Fibroblast of skin of scalp (primary cell): ENCODE measurements at regions not wholly inside any gene's neighbourhood (a gene's known extent, or its start where the extent isn't known, plus 50 kb on each side); places are given as distances from the start of the nearest gene placed in this dataset.
"Not testable (repeated sequence)": the region's sequence is repeated elsewhere in the genome, so short reads cannot be mapped to it uniquely, and the experiment has no call there.

ENCODE experiments used
- DNase-seq: peaks from one replicate; pipeline ENCODE4 v3.0.0-alpha.2; 2013

DNA sequence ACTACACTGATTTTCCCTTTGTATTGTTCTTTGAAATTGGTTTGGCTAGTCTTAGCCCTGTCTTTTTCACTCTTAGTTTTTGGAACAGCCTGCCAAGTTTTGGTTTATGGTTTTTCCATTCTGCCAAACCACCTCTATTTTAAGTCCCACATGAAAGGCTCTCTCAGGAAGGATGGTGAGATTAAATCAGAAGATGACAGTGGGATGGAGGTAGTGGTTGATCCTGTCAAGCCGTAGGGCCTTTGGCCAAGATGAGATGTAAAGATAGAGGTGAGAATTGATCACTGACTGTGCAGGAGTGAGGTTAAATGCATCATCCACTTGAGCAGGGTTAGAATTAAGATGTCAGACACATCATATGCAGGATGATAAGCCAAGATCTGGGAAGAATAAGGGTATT, 948.5 kb downstream of the SLC4A3 start:
- no peak for DNase-seq

DNA sequence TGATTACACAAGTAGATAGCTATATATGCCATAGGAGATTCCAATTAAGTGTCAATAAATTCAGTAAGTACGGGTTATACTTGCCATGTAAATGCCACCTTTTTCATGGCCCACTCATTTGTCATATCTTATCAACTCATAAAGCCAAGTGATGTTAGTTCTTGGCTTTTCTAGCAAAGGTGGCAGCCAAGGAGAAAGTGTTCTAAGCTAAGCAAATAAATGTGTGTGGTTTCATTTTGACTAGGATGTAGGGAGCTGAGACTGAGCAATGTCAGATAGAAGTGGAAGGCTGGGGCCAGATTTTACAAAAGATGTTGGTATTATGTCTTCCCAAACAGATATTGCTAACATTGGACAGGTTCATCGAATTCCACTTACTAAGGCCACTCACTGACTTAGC, 952.0 kb downstream of the SLC4A3 start:
- no peak for DNase-seq

DNA sequence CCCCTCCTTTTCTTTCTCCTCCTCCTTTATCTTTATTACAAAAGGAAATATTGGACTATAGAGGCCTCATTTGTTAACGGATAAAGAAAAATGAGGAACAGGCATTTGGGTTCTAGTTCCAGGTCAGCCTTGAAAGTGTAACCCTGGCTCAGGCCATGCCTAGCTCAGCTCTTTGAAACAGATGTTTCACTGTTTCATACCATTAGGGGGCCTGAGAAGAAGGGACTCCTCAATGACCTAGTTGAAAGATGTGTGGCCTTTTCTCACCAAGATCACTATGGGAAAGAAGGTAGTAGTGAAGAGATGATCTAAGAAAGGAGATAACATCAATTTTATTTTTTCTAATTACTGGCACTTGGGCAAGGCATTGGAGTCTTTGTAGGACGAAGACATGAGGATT, 952.7 kb downstream of the SLC4A3 start:
- DNase-seq = no peak

DNA sequence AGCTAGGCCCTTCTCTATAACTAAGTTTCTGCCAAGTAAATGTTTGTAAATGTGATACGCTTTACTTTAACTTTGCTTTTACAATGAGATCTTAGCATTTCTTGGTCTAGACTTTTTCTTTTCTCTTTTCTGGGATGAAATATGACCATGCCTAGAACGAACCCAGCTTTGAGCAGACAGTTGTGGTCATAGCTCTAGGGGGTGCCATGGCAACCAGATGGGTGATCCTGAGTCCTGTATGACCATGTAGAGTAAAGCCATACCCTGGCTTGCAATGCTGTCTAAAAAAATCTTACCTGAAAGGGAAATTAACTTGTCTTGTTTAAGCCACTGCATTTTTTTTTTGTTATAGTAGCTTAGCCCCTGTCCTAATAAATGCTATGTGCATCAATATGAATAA, 956.3 kb downstream of the SLC4A3 start:
- DNase-seq = no peak

DNA sequence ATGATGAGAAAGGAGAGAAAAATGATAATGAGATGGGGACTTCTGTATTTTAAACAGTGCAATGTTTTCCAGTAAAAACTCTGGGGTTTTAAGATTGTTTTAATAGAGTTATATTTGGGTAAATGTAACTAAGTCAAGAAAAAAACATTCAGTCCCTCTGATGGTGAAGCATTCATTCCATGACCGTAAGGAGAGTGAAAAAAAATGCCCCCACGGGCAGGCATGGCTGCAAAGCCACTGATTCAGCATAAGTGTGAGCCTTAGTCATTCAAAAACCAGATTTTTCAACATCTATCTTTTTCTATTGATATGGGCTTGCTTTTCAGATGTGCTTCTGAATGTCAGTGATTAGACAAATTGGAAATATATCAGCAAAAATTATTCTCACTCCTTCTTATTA, 957.8 kb downstream of the SLC4A3 start:
- no peak for DNase-seq

GRCh38 chr2:220586980-220587530, 959.6 kb downstream of the SLC4A3 start:
- no peak for DNase-seq

DNA sequence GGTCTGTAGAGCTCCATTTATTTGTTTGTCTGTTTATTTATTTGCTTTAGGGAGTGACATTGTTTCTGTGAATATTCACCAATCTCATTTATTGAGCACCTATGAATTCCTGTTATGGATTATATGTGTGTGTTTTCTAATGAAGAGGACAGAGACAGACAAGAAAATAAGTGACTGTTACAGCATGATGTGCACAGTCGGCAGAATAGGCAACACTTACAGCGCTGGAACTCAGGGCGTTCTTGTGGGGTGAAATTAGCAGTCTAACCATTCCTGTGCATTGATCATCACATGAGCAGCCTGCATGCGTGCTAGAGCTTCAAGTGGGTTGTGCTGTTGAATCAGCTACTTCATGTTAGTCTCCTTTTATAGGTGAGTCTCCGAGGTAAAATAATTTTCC, 960.7 kb downstream of the SLC4A3 start:
- DNase-seq = no peak

DNA sequence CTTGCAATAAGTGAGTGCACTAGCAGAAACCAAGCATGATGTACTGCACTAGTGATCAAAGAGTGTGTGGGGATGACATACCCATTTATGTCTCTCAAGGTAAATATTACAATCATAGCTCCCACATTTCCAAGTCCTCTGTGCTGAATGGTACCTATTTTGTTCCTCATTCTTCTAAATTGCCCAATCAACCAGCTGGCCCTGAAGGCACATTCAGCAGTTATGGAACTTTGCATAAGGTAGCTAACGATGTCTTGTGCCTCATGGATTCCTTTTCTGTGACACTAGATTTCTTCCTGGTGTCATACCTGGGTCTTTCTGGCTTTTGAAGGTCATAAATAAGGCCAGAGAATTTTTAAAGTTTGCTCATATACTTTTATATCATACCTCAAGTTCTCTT, 963.0 kb downstream of the SLC4A3 start:
- no peak for DNase-seq

DNA sequence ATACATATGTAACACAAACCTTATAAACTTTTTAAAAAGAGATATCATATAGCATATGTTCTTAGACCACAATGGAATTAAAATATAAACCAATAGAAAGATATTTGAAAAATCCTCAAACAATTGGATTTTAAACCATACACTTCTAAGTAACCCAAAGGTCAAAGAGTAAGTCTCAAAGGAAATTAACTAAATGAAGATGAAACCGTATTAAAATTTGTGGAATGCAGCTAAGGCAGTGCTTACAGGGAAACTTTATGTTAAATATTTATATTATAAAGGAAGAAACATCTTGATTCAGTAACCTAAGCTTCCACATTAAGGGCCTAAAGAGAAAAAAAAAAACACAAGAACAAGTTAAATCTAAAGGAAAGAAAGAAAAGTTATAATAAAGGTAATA, 966.1 kb downstream of the SLC4A3 start:
- DNase-seq = no peak

DNA sequence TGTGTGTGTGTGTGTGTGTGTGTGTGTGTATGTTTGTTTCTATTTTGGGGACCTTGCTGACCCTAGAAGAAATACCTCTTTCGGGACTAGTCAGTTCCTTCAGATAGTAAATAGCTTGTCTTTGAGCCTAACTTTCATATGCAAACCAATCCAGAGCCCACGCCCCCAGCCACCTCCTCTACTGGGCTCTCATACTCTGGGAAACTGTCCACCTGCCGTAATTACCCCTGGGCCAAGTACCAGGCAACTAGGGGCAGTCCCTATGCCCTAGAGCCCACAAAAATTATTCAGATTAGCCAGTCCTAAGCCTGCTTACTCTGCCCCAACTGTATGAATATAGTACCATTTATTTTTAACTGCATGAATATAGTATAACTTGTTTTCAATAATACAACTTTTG, 970.4 kb downstream of the EPHA4 start:
- no peak for DNase-seq

DNA sequence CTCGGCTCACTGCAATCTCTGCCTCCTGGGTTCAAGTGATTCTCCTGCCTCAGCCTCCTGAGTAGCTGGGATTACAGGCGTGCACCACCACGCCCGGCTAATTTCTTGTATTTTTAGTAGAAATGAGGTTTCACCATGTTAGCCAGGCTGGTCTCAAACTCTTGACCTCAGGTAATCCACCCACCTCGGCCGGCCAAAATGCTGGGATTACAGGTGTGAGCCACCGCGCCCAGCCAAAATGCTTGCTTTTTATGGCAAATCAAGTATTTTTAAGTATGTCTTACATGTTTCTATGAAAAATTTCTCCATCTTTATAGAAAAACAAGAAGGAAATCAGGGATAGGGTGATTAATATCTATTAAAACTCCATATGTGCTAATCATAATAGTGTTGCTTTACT, 959.1 kb downstream of the EPHA4 start:
- DNase-seq = not testable (repeated sequence)

GRCh38 chr2:220614064-220614463, 958.0 kb downstream of the EPHA4 start:
- DNase-seq = no peak

GRCh38 chr2:220619525-220620220, 952.4 kb downstream of the EPHA4 start:
- DNase-seq = no peak

DNA sequence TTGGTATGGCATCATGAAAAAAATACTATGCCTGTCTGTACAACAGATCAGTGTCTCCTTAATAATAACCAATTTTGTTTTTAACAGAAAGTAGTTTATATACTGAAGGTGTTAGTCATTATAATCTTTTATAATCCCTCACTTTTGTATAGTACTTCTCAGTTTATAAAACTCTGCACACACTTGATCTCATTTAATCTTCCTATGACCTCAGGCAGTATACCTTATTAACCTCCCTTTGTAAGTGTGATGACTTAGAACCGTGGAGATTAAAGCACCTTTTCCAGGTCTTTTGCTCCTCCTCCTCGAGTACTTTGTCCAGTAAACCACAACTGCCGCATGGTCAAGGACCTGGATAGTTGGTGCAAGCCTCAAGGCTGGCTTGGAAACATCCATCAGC, 945.5 kb downstream of the EPHA4 start:
- no peak for DNase-seq

DNA sequence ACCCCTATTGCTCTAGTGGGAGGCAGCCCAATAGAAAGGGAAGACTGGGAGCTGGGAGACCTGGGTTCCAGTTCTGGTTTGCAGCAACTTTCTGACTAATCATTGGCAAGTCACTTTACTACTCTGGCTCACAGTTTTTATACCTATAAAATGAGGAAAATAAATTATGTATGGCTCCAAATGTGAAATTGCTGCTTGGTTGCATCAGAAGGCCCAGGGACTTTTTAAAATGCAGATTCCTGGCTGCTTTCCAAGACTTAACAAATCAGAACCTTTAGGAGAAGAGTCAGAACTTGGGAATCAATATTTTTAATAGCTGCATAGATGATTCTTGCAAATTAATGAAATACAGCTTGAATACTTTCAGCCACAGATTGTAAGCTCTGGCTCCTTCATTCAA, 943.9 kb downstream of the EPHA4 start:
- no peak for DNase-seq

DNA sequence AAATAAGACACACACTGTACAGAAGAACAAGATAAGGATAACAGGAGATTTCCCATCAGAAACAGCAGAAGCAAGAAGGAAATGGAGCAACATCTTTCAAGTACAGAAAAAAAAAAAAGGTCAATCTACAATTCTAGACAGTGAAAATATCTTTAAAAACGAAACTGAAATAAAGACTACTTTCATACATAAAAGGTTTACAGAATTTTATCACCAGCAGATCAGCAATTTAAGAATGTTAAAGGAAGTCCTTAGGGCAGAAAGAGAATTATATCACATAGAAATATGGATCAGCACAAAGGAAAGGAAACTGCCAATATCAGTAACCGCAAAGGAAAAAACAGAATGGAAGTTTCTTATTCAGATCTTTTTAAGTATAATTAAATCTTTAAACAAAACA, 931.0 kb downstream of the EPHA4 start:
- no peak for DNase-seq

DNA sequence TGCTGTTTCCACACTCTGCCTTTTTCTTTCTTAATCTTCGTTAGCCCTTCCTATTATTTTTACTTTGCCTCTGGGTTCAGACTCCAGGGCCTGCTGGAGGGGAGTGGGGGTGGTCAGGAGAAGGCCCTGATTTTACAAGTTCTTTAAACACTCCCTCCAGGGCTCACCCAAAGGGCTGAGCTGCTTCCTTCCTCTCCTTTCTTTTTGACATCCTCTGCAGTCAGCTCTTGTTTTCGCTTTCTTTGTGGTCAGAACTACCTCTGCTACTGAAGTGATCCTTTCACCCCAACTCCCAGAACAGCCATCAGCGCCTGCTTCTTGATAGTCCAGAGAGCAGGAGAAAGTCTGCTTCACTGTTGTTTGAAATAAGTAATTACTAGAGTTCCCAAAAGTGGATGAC, 925.7 kb downstream of the EPHA4 start:
- no peak for DNase-seq

GRCh38 chr2:220648628-220649027, 923.5 kb downstream of the EPHA4 start:
- no peak for DNase-seq

DNA sequence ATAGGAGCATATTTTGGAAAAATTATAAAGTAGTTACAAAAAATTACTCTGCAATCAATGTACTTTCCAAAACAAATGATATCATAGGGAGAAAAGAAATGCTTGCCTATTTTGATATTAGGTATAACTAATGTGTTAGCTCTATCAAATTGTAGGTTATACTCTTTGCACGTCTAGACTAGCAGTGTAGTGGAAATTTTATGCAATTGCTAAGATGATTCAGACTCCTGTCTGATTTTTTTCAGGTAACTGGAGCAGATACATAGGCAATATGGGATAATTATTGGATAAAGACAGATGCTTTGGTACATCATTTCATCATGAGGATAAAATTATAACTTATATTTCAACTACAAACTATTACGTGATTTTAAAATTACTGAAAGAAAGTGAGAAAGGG, 918.3 kb downstream of the EPHA4 start:
- DNase-seq = no peak

DNA sequence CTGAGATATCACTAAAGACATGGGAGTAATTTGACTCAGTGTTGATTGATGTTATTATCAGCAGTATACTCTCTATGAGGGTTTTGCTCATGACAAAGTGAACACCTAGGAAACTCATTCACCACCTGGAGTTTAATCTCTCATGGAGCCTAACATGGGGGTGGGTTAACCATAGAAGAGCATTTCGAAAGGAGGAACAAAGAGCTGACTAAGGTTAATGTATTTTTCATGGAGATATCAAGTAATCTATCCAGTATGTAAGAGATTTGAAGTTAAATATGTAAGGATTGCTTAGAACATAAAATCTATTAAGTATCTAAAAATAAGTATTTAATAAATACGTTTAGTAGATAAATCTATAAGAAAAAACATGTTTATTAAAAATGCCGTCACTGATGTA, 917.8 kb downstream of the EPHA4 start:
- no peak for DNase-seq

DNA sequence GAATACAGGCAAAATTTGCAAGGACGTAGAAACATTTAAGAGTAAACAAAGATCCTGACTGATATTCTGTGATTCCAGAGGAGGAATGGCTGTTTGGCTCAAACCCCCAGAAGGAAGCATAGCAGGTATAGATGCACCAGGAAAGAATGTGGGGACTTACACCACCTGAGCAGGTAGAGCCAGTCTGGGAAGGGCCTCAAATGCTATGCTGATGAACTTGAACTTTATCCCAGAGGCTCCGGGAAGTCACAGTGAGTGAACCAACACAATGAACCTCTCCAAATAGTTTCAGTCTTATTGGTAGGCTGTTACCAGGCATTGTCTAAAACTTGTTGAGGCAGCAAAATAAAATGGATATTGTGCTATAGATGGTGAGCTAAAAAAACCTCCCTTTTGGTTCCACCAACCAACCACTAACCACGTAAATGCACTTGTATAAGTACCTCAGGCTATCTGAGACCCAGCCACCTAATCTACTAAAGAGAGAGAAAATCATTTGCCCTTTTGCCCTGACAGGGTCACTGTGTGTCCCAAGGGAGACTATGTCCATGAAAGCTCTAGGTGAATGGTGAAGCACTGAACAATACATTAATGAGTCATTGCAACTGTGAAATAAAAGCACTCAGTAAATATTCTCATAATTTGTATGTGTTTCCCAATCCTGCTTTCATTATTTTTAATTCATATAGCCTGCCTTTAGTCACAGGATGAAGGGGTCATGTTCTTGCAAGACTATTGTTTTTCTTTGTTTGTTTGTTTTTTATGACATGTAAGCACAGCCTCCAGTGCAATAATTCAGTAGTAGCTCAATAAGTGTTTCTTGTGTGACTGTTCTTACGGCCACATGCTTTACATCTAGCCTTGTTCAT, 911.6 kb downstream of the EPHA4 start:
- DNase-seq = no peak

DNA sequence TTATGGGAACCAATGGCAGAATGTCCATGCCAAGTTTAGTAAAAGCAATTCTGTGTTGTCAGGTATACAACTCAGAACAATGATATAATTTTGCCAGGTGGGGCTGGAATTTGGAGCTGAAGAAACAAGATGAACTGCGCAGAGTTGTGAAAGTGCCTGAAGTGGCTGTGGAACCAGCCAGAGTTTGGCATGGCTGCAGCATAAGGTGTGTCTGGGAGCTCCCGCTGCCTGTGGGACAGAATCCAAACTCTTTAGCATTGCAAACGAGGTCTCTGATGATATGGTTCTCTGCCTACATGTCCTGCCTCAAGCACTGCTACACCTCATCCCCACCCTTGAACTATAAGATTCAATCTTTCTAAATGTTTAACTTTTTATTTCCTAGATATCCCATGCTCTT, 909.7 kb downstream of the EPHA4 start:
- no peak for DNase-seq

DNA sequence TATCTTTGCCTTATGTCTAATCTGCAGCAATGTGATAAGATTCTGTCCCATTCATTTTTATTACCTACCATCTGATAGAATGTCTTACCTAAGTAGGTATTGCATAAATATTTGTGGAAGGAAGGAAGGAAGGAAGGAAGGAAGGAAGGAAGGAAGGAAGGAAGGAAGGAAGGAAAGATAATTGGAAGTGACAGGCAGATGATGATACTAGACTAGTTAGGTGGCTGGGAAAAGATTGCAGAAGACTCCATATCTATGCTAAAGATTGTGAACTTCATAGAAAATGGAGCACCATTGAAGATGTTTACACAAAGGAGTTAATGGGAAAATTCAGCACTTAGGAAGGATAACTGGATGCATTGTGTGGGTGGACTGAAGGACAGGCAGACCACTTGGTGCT, 909.0 kb downstream of the EPHA4 start:
- no peak for DNase-seq
